ENCODE measurements at regions not wholly inside any gene's neighbourhood (a gene's known extent, or its start where the extent isn't known, plus 50 kb on each side); places are given as distances from the start of the nearest gene placed in this dataset.

DNA sequence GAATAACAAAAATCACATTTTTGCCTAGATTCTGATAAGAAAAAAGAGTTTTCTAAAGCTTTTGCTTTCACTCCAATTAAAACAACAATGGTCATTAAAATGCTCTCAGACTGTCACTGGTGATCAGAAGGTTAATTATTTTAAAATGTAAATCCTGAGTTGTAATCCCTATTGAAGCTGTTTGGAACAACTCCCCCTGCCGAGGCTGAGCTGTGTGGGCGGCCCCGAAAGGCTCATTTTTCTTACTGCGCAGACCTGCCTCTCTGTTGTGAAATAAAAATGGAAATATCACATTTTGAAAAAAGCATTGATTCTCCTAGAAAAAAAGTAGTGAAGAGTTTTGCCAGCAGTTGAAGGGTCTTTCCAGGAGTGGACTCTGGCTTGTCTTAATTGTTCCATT is 174.8 kb upstream of the CDKN3 start:
- DNase-seq (ENCODE audit: insufficient read length, low spot score) (no peak), FAIRE-seq (no peak)
- TF ChIP-seq, protein P1, sequence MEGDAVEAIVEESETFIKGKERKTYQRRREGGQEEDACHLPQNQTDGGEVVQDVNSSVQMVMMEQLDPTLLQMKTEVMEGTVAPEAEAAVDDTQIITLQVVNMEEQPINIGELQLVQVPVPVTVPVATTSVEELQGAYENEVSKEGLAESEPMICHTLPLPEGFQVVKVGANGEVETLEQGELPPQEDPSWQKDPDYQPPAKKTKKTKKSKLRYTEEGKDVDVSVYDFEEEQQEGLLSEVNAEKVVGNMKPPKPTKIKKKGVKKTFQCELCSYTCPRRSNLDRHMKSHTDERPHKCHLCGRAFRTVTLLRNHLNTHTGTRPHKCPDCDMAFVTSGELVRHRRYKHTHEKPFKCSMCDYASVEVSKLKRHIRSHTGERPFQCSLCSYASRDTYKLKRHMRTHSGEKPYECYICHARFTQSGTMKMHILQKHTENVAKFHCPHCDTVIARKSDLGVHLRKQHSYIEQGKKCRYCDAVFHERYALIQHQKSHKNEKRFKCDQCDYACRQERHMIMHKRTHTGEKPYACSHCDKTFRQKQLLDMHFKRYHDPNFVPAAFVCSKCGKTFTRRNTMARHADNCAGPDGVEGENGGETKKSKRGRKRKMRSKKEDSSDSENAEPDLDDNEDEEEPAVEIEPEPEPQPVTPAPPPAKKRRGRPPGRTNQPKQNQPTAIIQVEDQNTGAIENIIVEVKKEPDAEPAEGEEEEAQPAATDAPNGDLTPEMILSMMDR (IDR thresholded peaks at IDR 0.05; ENCODE audit: insufficient read depth, missing control alignments) = peak; percentile 20

DNA sequence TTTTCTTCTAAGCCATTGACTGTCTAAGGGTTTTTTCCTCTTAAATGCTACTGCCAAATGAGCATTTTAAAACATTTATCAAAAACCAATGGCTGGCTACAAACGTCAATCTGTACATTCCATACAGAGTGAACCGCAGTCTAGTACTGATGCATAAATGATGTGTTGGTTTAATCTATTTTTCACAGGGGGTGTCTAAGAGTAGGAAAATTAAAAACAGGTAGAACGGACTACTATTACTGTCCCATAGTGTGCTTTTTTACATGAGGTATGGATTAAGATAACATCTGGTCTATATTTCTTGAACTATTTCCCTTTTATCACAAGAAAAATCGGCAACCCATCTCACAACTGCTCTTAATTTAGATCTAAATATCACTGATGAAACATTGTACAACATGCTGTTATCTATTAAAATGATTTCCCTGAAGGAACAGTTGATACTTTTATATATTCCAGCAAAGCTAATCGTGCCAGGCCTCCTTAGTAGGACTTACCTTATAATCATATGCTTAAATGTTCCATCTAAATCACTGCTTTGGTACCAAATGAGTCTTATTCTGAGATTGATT is 172.9 kb upstream of the CDKN3 start:
- TF ChIP-seq, protein P1 (IDR thresholded peaks at IDR 0.05; ENCODE audit: insufficient read depth, missing control alignments) = no peak
- FAIRE-seq (no peak), DNase-seq (ENCODE audit: insufficient read length, low spot score) (no peak)

DNA sequence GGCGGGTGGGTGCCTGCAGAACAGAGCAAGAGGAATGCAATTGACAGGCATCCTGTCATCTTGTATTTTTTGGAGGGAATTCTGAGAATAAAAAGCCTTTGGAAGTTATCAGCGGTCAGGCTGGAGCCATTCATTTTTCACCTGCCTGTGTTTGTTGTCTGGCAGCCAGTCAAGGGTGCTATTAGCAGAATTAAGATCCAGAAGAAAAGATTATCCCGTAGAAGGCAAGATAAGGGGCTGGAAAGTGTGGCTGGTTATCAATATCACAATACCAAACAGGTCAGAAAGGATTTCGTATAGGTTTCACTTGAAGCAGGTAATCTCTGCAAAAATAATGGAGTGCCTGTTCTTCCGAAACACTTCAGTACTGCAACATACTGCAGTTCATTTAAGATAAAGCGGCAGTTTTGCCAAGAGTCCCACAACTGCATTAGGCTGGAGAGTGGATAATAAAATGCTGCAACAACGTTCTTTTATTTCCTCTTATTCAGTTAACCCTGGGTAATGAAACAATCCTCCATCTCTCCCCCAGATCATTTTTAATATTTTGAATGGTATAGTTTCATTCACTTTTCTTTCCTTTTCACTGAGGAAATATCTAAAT is 171.2 kb upstream of the CDKN3 start:
- DNase-seq (ENCODE audit: insufficient read length, low spot score) = no peak
- TF ChIP-seq, protein P1 (IDR thresholded peaks at IDR 0.05; ENCODE audit: insufficient read depth, missing control alignments) = no peak
- no peak for FAIRE-seq

DNA sequence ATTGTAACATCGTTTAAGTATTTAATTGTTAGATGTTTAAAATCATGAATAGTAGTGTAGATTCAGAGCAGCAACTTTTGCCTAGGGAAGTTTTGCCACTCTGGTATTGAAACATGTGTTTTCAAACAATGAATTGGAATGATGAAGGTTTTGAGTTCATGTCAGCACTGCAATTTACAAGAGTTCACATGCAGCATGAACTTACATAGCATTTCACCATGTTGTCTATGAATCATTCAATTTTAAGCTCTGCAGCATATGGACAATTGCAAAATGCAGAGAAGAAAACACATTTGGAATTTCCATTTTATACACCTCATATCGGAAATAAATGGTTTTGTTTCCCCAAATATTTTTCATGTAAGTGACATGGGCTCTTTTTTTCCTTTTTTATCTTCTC is 170.7 kb upstream of the CDKN3 start:
- TF ChIP-seq, protein P1 (IDR thresholded peaks at IDR 0.05; ENCODE audit: insufficient read depth, missing control alignments) = no peak
- DNase-seq (ENCODE audit: insufficient read length, low spot score) (no peak), FAIRE-seq (no peak)

DNA sequence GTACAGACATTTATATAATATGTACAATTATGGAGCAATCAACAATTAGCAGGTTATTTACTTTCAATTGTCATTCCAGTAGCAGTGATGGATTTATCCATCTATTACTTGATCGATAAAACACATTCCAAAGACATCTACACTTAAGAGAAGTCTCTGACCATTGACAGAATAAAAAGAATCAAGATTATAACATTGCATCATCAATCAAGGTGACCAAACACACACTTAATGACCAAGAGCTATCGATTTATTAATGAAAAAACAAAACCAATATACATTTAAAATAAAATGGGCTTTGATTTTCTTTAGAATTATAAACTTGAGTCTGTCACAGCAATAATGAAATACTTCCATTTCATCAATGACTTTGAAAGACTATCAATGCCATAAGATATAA is 170.2 kb upstream of the CDKN3 start:
- peak; percentile 16 for FAIRE-seq
- TF ChIP-seq, protein P1 (IDR thresholded peaks at IDR 0.05; ENCODE audit: insufficient read depth, missing control alignments) = no peak

DNA sequence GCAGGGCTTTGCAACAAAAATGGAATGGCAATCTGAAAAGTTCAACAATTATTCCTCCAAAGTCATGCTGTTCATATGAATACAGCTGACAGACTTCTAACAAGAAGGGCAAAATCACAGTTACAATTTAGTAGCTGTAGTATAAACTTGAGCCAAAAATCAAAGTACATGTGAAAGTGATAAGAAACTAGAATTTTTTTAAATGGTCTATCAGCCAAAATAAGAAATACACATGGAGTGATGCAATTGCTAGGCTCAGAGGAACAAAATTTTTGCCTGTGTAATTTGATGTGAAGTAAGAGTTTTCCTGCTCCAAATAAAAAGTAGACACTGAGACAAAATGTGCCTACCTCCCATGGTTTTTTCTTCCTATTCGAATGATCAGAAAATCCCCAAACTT is 167.7 kb upstream of the CDKN3 start:
- TF ChIP-seq, protein P1 (IDR thresholded peaks at IDR 0.05; ENCODE audit: insufficient read depth, missing control alignments) = no peak
- FAIRE-seq (no peak), DNase-seq (ENCODE audit: insufficient read length, low spot score) (no peak)

More for the DNA sequence above, 170.2 kb upstream of the CDKN3 start:
- DNase-seq (ENCODE audit: insufficient read length, low spot score) = no peak

DNA sequence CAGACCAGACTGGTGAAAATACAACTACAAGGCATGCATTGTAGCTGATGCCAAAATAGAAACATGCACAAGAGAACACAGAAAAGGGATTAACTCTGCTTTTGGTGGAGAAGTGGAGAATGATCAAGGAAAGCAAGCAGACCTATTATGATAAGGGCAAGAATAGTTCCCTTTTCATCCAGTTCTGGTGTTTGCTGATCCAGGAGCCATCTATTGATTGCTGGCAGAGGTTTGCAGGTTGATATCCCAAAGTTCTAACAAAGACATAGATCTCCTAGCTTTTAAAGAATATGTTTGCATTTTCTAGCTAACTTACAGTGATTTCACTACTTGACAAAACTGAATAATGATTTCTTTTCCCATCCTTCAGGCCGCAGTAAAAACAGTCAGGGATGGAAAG is 166.2 kb upstream of the CDKN3 start:
- FAIRE-seq (no peak), DNase-seq (ENCODE audit: insufficient read length, low spot score) (no peak)
- TF ChIP-seq, protein P1 (IDR thresholded peaks at IDR 0.05; ENCODE audit: insufficient read depth, missing control alignments) = no peak

All from D721Med (cell line).